Neural progenitor cell (in vitro differentiated cells): ENCODE measurements at regions not wholly inside any gene's neighbourhood (a gene's known extent, or its start where the extent isn't known, plus 50 kb on each side); places are given as distances from the start of the nearest gene placed in this dataset.
"Not testable (repeated sequence)": the region's sequence is repeated elsewhere in the genome, so short reads cannot be mapped to it uniquely, and the experiment has no call there.

ENCODE experiments used
- EZH2 ChIP-seq: fragments of 200-600 bp; sonication (generic); IDR thresholded peaks from 2 replicates; pipeline ENCODE4 v1.6.1; 2017; ENCODE audit warnings: antibody characterized with exemption, mild to moderate bottlenecking, moderate library complexity
- EZH2phosphoT487 ChIP-seq: fragments of 200-600 bp; sonication (generic); IDR thresholded peaks from 2 replicates; pipeline ENCODE4 v1.6.1; 2017; ENCODE audit warnings: antibody characterized with exemption
- TF ChIP-seq, protein P1 (sequence below): fragments of 200-600 bp; sonication (generic); IDR thresholded peaks from 2 replicates; pipeline ENCODE4 v1.5.1; 2017; ENCODE audit warnings: antibody characterized with exemption, mild to moderate bottlenecking

DNA sequence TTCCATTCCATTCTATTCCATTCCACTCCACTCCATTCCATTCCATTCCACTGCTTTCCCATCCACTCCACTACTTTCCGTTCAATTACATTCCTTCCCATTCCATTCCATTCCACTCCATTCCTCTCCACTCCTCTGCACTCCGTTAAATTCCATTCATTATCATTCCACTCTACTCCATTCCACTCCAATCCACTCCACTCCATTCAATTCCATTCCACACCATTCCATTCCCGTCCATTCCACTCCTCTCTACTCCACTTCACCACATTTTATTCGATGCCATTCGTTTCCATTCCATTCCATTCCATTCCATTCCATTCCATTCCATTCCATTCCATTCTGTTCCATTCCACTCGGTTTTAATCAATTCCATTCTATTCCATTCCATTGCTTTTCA, 2571.5 kb upstream of the TPTE start:
- TF ChIP-seq, protein P1, sequence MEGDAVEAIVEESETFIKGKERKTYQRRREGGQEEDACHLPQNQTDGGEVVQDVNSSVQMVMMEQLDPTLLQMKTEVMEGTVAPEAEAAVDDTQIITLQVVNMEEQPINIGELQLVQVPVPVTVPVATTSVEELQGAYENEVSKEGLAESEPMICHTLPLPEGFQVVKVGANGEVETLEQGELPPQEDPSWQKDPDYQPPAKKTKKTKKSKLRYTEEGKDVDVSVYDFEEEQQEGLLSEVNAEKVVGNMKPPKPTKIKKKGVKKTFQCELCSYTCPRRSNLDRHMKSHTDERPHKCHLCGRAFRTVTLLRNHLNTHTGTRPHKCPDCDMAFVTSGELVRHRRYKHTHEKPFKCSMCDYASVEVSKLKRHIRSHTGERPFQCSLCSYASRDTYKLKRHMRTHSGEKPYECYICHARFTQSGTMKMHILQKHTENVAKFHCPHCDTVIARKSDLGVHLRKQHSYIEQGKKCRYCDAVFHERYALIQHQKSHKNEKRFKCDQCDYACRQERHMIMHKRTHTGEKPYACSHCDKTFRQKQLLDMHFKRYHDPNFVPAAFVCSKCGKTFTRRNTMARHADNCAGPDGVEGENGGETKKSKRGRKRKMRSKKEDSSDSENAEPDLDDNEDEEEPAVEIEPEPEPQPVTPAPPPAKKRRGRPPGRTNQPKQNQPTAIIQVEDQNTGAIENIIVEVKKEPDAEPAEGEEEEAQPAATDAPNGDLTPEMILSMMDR = not testable (repeated sequence)
- TF ChIP-seq EZH2, EZH2phosphoT487: not testable (repeated sequence)
